GM18861 (cell line): ENCODE measurements at regions not wholly inside any gene's neighbourhood (a gene's known extent, or its start where the extent isn't known, plus 50 kb on each side); places are given as distances from the start of the nearest gene placed in this dataset.

Experiments used
- ATAC-seq: cut with Tn5 transposase; IDR thresholded peaks from one replicate; pipeline ENCODE4 v1.9.1; 2021; ENCODE audit not compliant: unreplicated experiment

- no peak for ATAC-seq
Observed at GRCh38 chr13:61874970-61875579, 459.4 kb upstream of the PCDH20 start.

DNA sequence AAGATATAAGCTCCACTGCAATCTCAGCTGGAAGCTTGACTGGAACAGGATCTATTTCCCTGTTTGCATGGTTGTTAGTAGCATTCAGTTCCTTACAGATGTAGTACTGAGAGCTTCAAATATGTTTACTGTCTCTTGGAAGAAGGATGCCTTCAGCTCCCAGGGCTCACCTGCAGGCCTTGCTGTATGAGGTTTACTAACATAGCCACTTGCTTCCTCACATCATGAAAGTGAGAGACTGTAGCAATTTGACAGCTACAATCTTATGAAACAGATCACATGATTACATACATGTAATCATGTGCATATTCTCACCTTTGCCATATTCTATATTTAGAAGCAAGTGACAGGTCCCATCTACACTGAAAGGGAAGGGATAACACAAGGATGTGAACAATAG, 458.1 kb upstream of the PCDH20 start:
- no peak for ATAC-seq

DNA sequence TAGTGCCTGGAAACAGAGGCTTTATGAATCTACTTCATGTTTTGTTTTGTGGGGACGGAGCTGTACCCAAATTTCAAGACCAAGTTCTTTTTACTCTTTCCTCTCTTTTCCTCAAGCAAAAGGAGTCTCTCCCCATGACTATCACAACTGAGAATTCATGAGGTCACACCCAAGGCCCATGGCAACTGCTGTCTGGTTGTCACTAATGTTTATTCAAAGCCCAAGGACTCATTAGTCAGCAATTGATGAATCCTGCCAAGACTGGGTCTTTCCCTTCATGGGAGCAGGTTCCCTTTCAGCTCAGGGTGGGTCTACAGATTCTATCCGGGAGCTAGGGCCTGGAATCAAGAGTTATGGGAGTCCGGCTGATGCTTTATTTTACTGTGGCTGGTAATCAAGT, 441.5 kb upstream of the PCDH20 start:
- ATAC-seq = no peak

DNA sequence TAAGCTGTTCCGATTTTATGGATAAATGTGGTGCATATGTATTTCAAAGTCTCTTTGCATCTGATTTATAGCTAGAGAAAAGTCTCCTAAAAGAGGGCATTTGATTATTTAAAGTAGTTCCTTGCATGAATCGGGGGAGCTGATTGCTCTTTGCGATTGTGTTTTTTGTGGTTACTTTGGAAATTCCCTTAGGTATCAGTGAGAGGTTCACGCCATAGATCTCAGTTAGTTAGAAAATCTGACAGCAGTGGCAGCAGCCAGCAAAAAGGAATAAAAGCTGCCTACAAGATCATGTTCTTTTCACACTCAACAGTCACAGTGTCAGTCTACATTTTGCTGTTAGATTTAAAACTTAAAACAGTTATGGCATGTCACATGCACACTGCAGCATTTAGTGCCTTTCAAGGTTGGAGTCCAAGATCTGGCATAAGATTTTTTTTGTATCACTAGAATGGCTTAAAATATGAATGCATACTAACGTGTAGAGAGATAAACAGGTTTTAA, 436.5 kb upstream of the PCDH20 start:
- ATAC-seq = no peak

GRCh38 chr13:61850794-61851193, 435.1 kb upstream of the PCDH20 start:
- ATAC-seq = no peak

DNA sequence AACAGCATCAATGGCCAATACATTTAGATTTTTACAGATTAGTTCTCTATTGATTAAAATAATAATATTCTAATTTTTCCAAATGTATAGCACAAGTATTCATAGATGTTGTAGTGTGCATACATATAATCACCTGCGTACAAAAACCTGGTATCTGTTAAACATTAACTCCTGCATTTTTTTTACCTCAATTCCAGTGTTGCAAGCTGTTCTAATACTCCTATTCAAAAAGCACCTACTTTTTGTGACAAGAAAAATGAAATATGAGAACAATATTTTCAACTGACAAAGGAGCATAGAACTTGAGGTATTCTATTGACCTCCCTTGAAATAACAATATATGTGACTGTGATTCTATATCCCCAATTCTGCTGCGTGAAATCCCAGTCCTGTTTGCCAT, 422.9 kb upstream of the PCDH20 start:
- ATAC-seq = no peak

DNA sequence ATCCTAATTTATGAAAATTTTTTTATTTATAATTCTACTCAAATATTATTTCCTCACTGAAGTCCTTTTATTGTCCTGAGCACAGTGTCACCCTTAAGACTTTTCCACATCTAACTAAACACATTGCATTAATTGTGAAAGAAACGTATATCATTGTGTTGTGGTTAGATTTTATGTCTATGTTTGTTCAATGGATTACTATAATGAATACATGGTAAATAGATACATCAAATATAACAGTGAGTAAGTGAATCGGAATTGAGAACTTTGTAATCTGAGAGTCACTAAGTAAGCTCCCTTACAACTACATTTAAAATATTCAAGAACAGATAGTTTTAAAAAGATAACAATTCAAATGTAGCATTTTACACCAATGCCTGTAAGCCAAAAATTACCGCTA, 417.6 kb upstream of the PCDH20 start:
- no peak for ATAC-seq

DNA sequence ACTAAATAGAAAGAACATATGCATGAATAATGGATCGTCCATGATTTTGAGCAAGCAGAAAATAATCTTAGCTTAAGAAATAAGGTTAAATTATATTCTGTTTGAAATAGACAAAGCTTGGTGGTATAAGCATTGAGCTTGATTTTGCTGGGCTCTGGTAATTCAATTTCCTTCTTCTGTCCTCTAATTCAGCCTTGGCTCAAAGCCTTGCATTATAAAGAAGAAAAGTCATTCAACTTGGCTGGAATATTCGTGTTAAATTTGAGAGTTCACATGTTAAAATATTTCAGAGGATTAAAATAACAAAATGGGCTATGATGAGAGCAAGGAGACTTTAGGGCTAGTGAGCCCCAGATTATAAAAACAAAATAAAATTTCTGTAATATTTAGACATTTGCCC, 415.4 kb upstream of the PCDH20 start:
- ATAC-seq = no peak

GRCh38 chr13:61830475-61830874, 414.8 kb upstream of the PCDH20 start:
- ATAC-seq = no peak

- no peak for ATAC-seq
Observed at GRCh38 chr13:61824168-61824567, 408.5 kb upstream of the PCDH20 start.

GRCh38 chr13:61812286-61812685, 396.6 kb upstream of the PCDH20 start:
- ATAC-seq = no peak

GRCh38 chr13:61810065-61810464, 394.4 kb upstream of the PCDH20 start:
- no peak for ATAC-seq

DNA sequence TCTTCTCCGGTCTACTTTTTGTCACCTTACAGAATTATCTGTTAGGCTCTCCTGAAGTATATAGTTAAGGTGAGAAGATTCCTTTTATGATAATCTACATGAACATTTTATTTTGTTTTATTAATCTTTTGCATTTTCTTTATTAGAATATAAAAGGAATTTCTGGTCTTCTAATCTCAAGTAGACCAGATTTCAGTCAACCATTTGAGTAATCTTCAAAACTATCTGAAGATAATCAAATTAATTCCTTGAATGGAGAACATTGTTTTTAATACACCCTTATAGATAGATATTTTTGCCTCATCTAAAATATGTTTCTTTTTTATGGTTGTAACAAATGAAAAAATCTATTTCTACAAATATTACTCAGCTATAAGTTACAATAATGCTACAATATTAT, 381.7 kb upstream of the PCDH20 start:
- no peak for ATAC-seq

- ATAC-seq = no peak
Observed at GRCh38 chr13:61795580-61795979, 379.9 kb upstream of the PCDH20 start.

- ATAC-seq = no peak
Observed at GRCh38 chr13:61779456-61779855, 363.8 kb upstream of the PCDH20 start.

- no peak for ATAC-seq
Observed at GRCh38 chr13:61778531-61778930, 362.9 kb upstream of the PCDH20 start.

DNA sequence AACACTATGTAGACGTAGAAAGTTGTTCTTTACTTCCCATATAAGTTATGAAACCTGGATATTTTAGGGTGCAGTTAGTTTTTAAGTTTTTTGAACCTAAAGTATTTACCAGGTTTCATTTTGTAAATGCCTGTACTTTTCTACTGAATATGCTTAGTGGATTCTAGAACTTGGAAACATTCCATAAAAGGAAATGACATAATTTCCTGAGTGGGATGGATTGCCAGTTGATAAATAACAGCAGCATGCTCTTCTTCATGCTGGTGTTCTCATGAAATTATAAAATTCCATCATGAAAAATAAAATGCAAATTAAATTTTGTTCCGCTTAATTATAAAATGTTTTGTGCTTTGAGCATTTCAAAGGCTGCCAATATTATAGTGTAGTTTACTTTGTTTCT, 362.2 kb upstream of the PCDH20 start:
- ATAC-seq = no peak

- ATAC-seq = no peak
Observed at GRCh38 chr13:61777271-61777670, 361.6 kb upstream of the PCDH20 start.

- ATAC-seq = no peak
Observed at GRCh38 chr13:61774903-61775302, 359.3 kb upstream of the PCDH20 start.

- ATAC-seq = no peak
Observed at GRCh38 chr13:61770681-61771080, 355.0 kb upstream of the PCDH20 start.

DNA sequence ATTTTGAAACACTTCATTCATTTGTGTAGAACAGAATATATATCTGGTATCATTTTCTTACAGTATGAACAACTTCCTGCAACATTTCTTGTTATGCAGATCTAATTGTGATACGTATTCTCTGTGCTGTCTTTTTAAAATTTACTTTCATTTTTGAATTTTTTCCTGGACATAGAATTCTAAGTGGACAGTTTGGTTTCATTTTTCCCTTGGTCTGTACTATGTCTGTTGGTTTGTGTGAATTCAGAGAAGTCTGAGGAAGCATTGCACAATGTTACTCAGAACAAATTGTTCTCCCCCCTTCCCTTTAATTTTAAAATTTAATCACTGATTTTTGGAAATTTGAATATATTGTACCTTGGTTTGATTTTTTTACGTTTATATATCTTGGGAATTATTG, 352.5 kb upstream of the PCDH20 start:
- ATAC-seq = no peak

GRCh38 chr13:61766667-61767058, 351.0 kb upstream of the PCDH20 start:
- ATAC-seq = no peak

DNA sequence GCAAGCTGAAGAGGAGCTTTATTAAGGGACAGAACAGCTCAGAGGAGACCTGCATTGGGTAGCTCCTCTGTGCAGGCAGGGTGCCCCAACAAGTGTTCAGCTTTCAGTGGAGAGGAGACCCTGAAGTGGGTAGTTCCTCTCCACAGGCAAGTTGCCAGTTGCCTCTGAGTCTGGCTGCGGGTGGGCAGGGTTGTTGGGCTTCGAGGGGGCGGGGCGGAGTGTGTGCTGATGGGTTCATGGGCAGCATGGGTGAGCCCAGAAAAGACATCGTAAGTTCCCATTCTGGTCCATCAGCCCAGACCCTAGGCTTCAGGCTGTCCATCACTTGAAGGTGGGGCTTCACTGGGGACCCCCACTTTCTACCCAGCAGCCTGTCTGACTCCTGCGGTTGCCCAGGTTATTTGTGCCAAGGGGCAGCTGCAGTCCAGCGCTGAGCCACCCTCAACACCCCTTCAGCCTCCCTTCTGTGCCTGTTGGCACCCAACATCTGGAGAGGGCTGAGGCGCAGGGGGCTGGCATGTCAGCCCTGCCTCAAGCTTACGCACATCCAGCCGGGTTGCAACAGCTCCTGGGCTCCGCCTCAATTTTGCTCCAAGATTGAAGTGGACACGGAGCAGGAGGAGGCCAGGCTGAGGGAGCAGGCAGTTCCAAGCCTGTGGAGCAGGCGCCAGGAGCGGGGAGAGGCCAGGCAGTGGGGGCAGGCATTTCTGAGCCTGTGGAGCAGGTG, 350.5 kb upstream of the PCDH20 start:
- ATAC-seq = no peak
